H1 (cell line): ENCODE measurements at regions not wholly inside any gene's neighbourhood (a gene's known extent, or its start where the extent isn't known, plus 50 kb on each side); places are given as distances from the start of the nearest gene placed in this dataset.

ENCODE experiments used
- CTCF ChIA-PET: fragments of 300-600 bp; sonication (Branson Sonifier 250); formaldehyde crosslinking; loops from one replicate; lab custom pipeline; 2021; ENCODE audit not compliant: partially characterized antibody; lab: Charles Lee
- POLR2A ChIA-PET: fragments of 300-600 bp; sonication (Branson Sonifier 250); formaldehyde crosslinking; loops from one replicate; lab custom pipeline; 2021; ENCODE audit warnings: inconsistent platforms; ENCODE audit not compliant: partially characterized antibody; lab: Charles Lee
- DNase-seq, 2 experiments: peaks; one replicate each; pipeline versions ENCODE4 v3.0.0 to v3.0.0-alpha.2; 2010 to 2022; ENCODE audit warnings: low spot score in 2 of 2, low read depth in 1 of 2, mixed read lengths in 1 of 2
- FAIRE-seq: peaks from 2 replicates; lab custom pipeline; 2011; peaks lifted over from hg19 to GRCh38; lab: Jason Lieb, UNC
- H2AFZ ChIP-seq: 2 replicates; pipeline ENCODE4 v1.8.1; 2012; ENCODE audit warnings: low read length, inconsistent platforms
- H2AK5ac ChIP-seq: 2 replicates; pipeline ENCODE4 v1.6.1; 2013; ENCODE audit warnings: low read depth, low read length
- H2BK120ac ChIP-seq: replicated peaks from 2 replicates; pipeline ENCODE3; 2013; ENCODE audit warnings: low read depth, low read length, inconsistent platforms
- H2BK12ac ChIP-seq: 2 replicates; pipeline ENCODE4 v1.6.1; 2013; ENCODE audit warnings: low read depth, low read length
- H2BK15ac ChIP-seq: 2 replicates; pipeline ENCODE4 v1.6.1; 2013; ENCODE audit warnings: low read length
- H2BK20ac ChIP-seq: 2 replicates; pipeline ENCODE4 v1.6.1; 2013; ENCODE audit warnings: low read length
- H2BK5ac ChIP-seq: 2 replicates; pipeline ENCODE4 v1.6.1; 2013; ENCODE audit warnings: low read depth, low read length
- H3K14ac ChIP-seq: 2 replicates; pipeline ENCODE4 v1.6.1; 2013; ENCODE audit warnings: inconsistent platforms; ENCODE audit not compliant: insufficient read length
- H3K18ac ChIP-seq: 2 replicates; pipeline ENCODE4 v1.6.1; 2013; ENCODE audit warnings: low read length; ENCODE audit errors: extremely low read depth
- H3K23ac ChIP-seq: 2 replicates; pipeline ENCODE4 v1.6.1; 2013; ENCODE audit warnings: inconsistent platforms; ENCODE audit not compliant: insufficient read length
- H3K23me2 ChIP-seq: 2 replicates; pipeline ENCODE4 v1.6.1; 2013; ENCODE audit warnings: low read depth, low read length
- H3K27ac ChIP-seq: 2 replicates; pipeline ENCODE4 v1.6.1; 2011; ENCODE audit warnings: low read depth, low read length, inconsistent platforms
- H3K27me3 ChIP-seq, 4 experiments: replicated peaks in 1 of 4; 1 replicate in 1 of 4; 2 replicates in 3 of 4; pipeline versions ENCODE4 v1.6.1 to v1.8.1; 2011 to 2013; ENCODE audit warnings: low read length in 3 of 4, mild to moderate bottlenecking in 3 of 4, inconsistent platforms in 2 of 4, mixed read lengths in 2 of 4, moderate library complexity in 1 of 4; ENCODE audit not compliant: control insufficient read depth in 3 of 4, insufficient read depth in 3 of 4; ENCODE audit errors: extremely low read depth in 1 of 4
- H3K36me3 ChIP-seq, 4 experiments: 2 replicates each; pipeline versions ENCODE4 v1.6.1 to v1.8.1; 2011 to 2013; ENCODE audit warnings: mild to moderate bottlenecking in 4 of 4, low read length in 3 of 4, moderate library complexity in 2 of 4, control low read depth in 1 of 4, inconsistent platforms in 1 of 4; ENCODE audit not compliant: insufficient read depth in 4 of 4, control insufficient read depth in 2 of 4
- H3K4ac ChIP-seq: replicated peaks from 2 replicates; pipeline ENCODE3; 2013; ENCODE audit warnings: low read length, low read depth, mixed read lengths, inconsistent platforms; ENCODE audit not compliant: insufficient read length
- H3K4me1 ChIP-seq, 4 experiments: replicated peaks in 1 of 4; 1 replicate in 1 of 4; 2 replicates in 3 of 4; pipeline versions ENCODE4 v1.6.1 to v1.8.1; 2011 to 2013; ENCODE audit warnings: low read length in 3 of 4, inconsistent platforms in 2 of 4, mixed read lengths in 1 of 4; ENCODE audit not compliant: insufficient read depth in 4 of 4, control insufficient read depth in 3 of 4
- H3K4me2 ChIP-seq, 2 experiments: 2 replicates each; pipeline versions ENCODE4 v1.6.1 to v1.8.1; 2011 to 2013; ENCODE audit warnings: low read depth in 2 of 2, low read length in 2 of 2, control low read depth in 1 of 2, inconsistent platforms in 1 of 2, mild to moderate bottlenecking in 1 of 2; ENCODE audit not compliant: insufficient read depth in 1 of 2
- H3K4me3 ChIP-seq, 4 experiments: fragments of 200-600, 300-600 bp in 1 of 4; sonication (generic), shearing (Covaris generic), sonication (Bioruptor Twin) in 1 of 4; 2 replicates each; pipeline versions ENCODE4 v1.5.1 to v1.8.1; 2011 to 2016; ENCODE audit warnings: low read length in 4 of 4, low read depth in 3 of 4, control low read depth in 2 of 4, inconsistent platforms in 2 of 4, mild to moderate bottlenecking in 2 of 4, mixed read lengths in 1 of 4, moderate library complexity in 1 of 4; ENCODE audit not compliant: insufficient read depth in 2 of 4; ENCODE audit errors: extremely low read depth in 1 of 4
- H3K56ac ChIP-seq: replicated peaks from 2 replicates; pipeline ENCODE3; 2013; ENCODE audit warnings: low read depth, mild to moderate bottlenecking, mixed read lengths, low read length, inconsistent platforms; ENCODE audit not compliant: insufficient read length
- H3K79me1 ChIP-seq: 2 replicates; pipeline ENCODE4 v1.6.1; 2013; ENCODE audit warnings: low read depth, low read length, control low read depth
- H3K79me2 ChIP-seq, 2 experiments: 2 replicates each; pipeline versions ENCODE4 v1.6.1 to v1.8.1; 2012 to 2013; ENCODE audit warnings: low read length in 2 of 2, mild to moderate bottlenecking in 2 of 2, inconsistent platforms in 1 of 2; ENCODE audit not compliant: insufficient read depth in 2 of 2, control insufficient read depth in 1 of 2
- H3K9ac ChIP-seq, 4 experiments: replicated peaks in 1 of 4; 1 replicate in 1 of 4; 2 replicates in 3 of 4; pipeline versions ENCODE4 v1.6.1 to v1.8.1; 2011 to 2013; ENCODE audit warnings: low read depth in 3 of 4, low read length in 3 of 4, control low read depth in 2 of 4, mild to moderate bottlenecking in 2 of 4, moderate library complexity in 2 of 4, inconsistent platforms in 1 of 4; ENCODE audit errors: extremely low read depth in 1 of 4
- H3K9me3 ChIP-seq, 2 experiments: 2 replicates each; pipeline versions ENCODE4 v1.6.1 to v1.8.1; 2012 to 2013; ENCODE audit warnings: mild to moderate bottlenecking in 2 of 2, moderate library complexity in 2 of 2, control low read depth in 1 of 2, inconsistent platforms in 1 of 2, low read depth in 1 of 2, low read length in 1 of 2, mixed read lengths in 1 of 2; ENCODE audit not compliant: insufficient read depth in 2 of 2
- H4K20me1 ChIP-seq, 2 experiments: replicated peaks in 1 of 2; 2 replicates each; pipeline versions ENCODE3 to v1.8.1; 2011 to 2013; ENCODE audit warnings: inconsistent platforms in 2 of 2, low read length in 2 of 2, mild to moderate bottlenecking in 1 of 2; ENCODE audit not compliant: insufficient read depth in 2 of 2, control insufficient read depth in 1 of 2
- H4K5ac ChIP-seq: 2 replicates; pipeline ENCODE4 v1.6.1; 2013; ENCODE audit warnings: low read length, low read depth, mixed read lengths, inconsistent platforms; ENCODE audit not compliant: insufficient read length
- H4K8ac ChIP-seq: 2 replicates; pipeline ENCODE4 v1.8.0; 2013; ENCODE audit warnings: mild to moderate bottlenecking, moderate library complexity, low read length, inconsistent platforms; ENCODE audit not compliant: insufficient read depth; ENCODE audit errors: extremely low read depth
- H4K91ac ChIP-seq: replicated peaks from 2 replicates; pipeline ENCODE3; 2013; ENCODE audit warnings: low read length, mixed read lengths, inconsistent platforms; ENCODE audit not compliant: insufficient read length
- CREB1 ChIP-seq: IDR thresholded peaks from 2 replicates; pipeline ENCODE4 v1.6.1; 2012; ENCODE audit warnings: inconsistent platforms
- CTBP2 ChIP-seq: IDR thresholded peaks from 2 replicates; pipeline ENCODE4 v1.7.0; 2011; ENCODE audit warnings: borderline replicate concordance, mild to moderate bottlenecking, moderate library complexity, mixed read lengths, low read length; ENCODE audit not compliant: insufficient read depth, insufficient read length
- GABPA ChIP-seq: IDR thresholded peaks from 2 replicates; pipeline ENCODE4 v1.6.1; 2011; ENCODE audit warnings: mild to moderate bottlenecking, low read length, moderate library complexity, borderline replicate concordance; ENCODE audit not compliant: insufficient read depth
- HDAC2 ChIP-seq, 2 experiments: fragments of 300-600 bp in 1 of 2; sonication (generic) in 1 of 2; IDR thresholded peaks; 2 replicates each; pipeline ENCODE4 v1.6.1; 2011 to 2012; ENCODE audit warnings: low read depth in 2 of 2, low read length in 2 of 2, mild to moderate bottlenecking in 2 of 2, moderate library complexity in 2 of 2, borderline replicate concordance in 1 of 2, inconsistent platforms in 1 of 2
- KDM4A ChIP-seq: IDR thresholded peaks from one replicate; pipeline ENCODE4 v1.7.1; 2012; ENCODE audit warnings: low read depth, mild to moderate bottlenecking, moderate library complexity, low read length, inconsistent platforms; ENCODE audit not compliant: severe bottlenecking
- KDM5A ChIP-seq: fragments of 200-600 bp; IDR thresholded peaks from 2 replicates; pipeline ENCODE4 v1.7.1; 2012; ENCODE audit warnings: mild to moderate bottlenecking, low read length, inconsistent platforms, mixed read lengths
- MAFK ChIP-seq: IDR thresholded peaks from 2 replicates; pipeline ENCODE4 v1.6.1; 2012; ENCODE audit warnings: low read depth, mild to moderate bottlenecking, improper control_type of control experiment, low read length
- RBBP5 ChIP-seq: IDR thresholded peaks from 2 replicates; pipeline ENCODE4 v1.7.1; 2012; ENCODE audit warnings: low read depth, mild to moderate bottlenecking, inconsistent platforms, low read length, moderate library complexity, borderline replicate concordance
- RFX5 ChIP-seq: IDR thresholded peaks from 2 replicates; pipeline ENCODE4 v1.6.1; 2011; ENCODE audit warnings: low read depth, low read length, improper control_type of control experiment, borderline replicate concordance
- WGBS, 2 experiments: shearing (Covaris generic) in 1 of 2; methylation state at CpG; one replicate each; pipeline versions ENCODE4 v1.1.6 to v1.1.7; 2013 to 2015; ENCODE audit warnings: low lambda C conversion rate in 2 of 2, mixed read lengths in 2 of 2, inconsistent platforms in 1 of 2, low coverage in 1 of 2, missing lambda C conversion rate in 1 of 2; ENCODE audit not compliant: insufficient replicate concordance in 2 of 2, insufficient coverage in 1 of 2, insufficient read length in 1 of 2; ENCODE audit errors: extremely low coverage in 1 of 2, missing lambda C conversion rate in 1 of 2; 5-methylcytosine and 5-hydroxymethylcytosine counted together

- Histone ChIP-seq H4K91ac (no peak overlapping the region), H2BK12ac (no peak overlapping the region), H3K9ac (no peak overlapping the region), H2BK20ac (no peak overlapping the region), H4K5ac (no peak overlapping the region), H3K56ac (no peak overlapping the region), H2BK5ac (no peak overlapping the region), H4K20me1 (no peaks in the 10 kb centered on the region), H3K79me1 (no peaks in the 10 kb centered on the region), H2AK5ac (no peak overlapping the region), H2BK120ac (no peak overlapping the region), H3K9me3 (no peaks in the 10 kb centered on the region), H3K23ac (no peak overlapping the region), H3K27me3 (no peaks in the 10 kb centered on the region), H2AFZ (no peak overlapping the region), H3K36me3 (no peaks in the 10 kb centered on the region; a peak in 1 of 8 replicates), H3K27ac (no peak overlapping the region), H3K79me2 (no peaks in the 10 kb centered on the region), H3K18ac (no peak overlapping the region), H3K4ac (no peak overlapping the region), H4K8ac (no peak overlapping the region), H2BK15ac (no peak overlapping the region), H3K4me1 (peaks cover 0 to 4% (median 1%) of the 10 kb centered on the region in 4 experiments; a peak in 2 of 7 replicates), H3K23me2 (no peaks in the 10 kb centered on the region), H3K4me2 (no peak overlapping the region), H3K14ac (no peak overlapping the region), H3K4me3 (no peak overlapping the region)
- TF ChIP-seq MAFK = no peak
- TF ChIP-seq RBBP5 = no peak
- no peak for TF ChIP-seq HDAC2 (IDR thresholded peaks at IDR 0.05; ENCODE audit: borderline replicate concordance in 1 of 2, low read depth in 2 of 2, low read length in 2 of 2)
- TF ChIP-seq RFX5 = no peak
- no peak for TF ChIP-seq CREB1
- no peak for TF ChIP-seq CTBP2
- no peak for TF ChIP-seq KDM5A
- no peak for TF ChIP-seq GABPA
- TF ChIP-seq KDM4A = no peak
- no peak for FAIRE-seq
- CTCF ChIA-PET = no interaction called here
- WGBS, 2 experiments = 88% methylated on average over 2 of the region's 2 CpGs; no CpG with 5 or more reads in 1 of the 2 experiments
- no peak for DNase-seq
- POLR2A ChIA-PET = no interaction called here
Observed at GRCh38 chr4:178148106-178148505, 705.9 kb upstream of the AGA start.
